Skeletal muscle tissue (tissue), 3 donors: ENCODE measurements at regions not wholly inside any gene's neighbourhood (a gene's known extent, or its start where the extent isn't known, plus 50 kb on each side); places are given as distances from the start of the nearest gene placed in this dataset.

Experiments
- H3K27ac ChIP-seq: one replicate; pipeline ENCODE4 v1.7.0; 2013; ENCODE audit warnings: mild to moderate bottlenecking, low read depth, low read length, inconsistent platforms
- H3K27me3 ChIP-seq, 3 donors: one replicate each; pipeline ENCODE4 v1.7.0; 2013; ENCODE audit warnings: low read length in 3 of 3; ENCODE audit not compliant: control insufficient read depth in 3 of 3, insufficient read depth in 3 of 3
- H3K36me3 ChIP-seq, 3 donors: one replicate each; pipeline ENCODE4 v1.7.0; 2013; ENCODE audit warnings: low read length in 3 of 3; ENCODE audit not compliant: control insufficient read depth in 3 of 3, insufficient read depth in 3 of 3
- H3K4me1 ChIP-seq, 3 donors: one replicate each; pipeline ENCODE4 v1.7.0; 2013; ENCODE audit warnings: low read length in 3 of 3, mild to moderate bottlenecking in 3 of 3; ENCODE audit not compliant: control insufficient read depth in 3 of 3, insufficient read depth in 3 of 3
- H3K4me3 ChIP-seq, 3 donors: one replicate each; pipeline ENCODE4 v1.7.0; 2013; ENCODE audit warnings: low read length in 3 of 3
- H3K9ac ChIP-seq, 3 donors: one replicate each; pipeline ENCODE4 v1.7.0; 2013; ENCODE audit warnings: low read length in 3 of 3, mild to moderate bottlenecking in 3 of 3, moderate library complexity in 2 of 3, low read depth in 1 of 3
- H3K9me3 ChIP-seq, 3 donors: one replicate each; pipeline ENCODE4 v1.7.0; 2013; ENCODE audit warnings: low read length in 3 of 3; ENCODE audit not compliant: control insufficient read depth in 3 of 3
- donor health status: Osteomylitis.

DNA sequence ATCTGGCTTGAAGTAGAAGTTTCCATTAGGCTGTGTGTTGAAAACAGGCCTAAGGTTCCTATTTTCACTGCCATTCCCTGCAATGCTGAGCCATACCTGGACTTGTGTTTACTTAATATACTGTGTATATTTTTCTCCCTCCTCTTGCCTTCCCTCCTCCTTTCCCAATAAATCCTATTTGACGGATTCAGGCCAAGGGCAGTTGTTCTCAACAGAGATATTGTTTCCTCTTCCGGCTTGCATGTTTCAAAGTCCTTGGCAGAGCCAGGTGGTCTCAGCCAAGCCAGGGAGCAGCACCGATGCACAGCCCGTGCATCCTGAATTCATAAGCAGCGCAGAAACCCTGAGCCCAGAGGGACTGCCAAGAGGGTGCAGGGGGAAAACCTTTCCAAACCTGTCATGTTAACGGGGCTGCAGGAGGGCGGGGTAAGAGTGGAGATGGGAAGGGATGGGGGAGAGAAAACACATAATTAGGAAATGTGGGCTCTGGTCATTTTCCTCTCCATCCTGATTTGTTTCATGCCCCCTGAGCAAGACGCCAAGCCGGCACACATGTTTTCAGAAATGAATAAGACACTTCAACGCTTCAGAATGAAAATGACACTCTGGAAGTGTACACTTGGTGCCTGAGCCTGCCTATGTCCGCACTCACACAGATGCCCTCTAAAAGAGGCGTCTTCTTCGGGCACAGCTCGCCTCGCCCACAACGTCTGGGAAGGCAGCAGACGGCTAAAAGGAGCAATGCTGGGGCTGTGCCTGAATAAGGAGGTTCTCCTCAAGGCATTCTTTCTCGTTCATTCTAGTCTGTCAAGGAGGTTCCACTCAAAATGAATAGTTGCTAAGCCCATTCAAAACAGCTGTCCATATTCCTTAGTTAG is 149.3 kb upstream of the UBL3 start:
- H3K27me3 ChIP-seq: no peaks in the 10 kb centered on the region
- no peaks in the 10 kb centered on the region for H3K9me3 ChIP-seq
- no peak overlapping the region for H3K9ac ChIP-seq
- no peak overlapping the region for H3K27ac ChIP-seq
- H3K4me3 ChIP-seq: no peak overlapping the region
- no peaks in the 10 kb centered on the region for H3K36me3 ChIP-seq
- no peaks in the 10 kb centered on the region for H3K4me1 ChIP-seq

- H3K27ac ChIP-seq: no peak overlapping the region
- H3K4me1 ChIP-seq: no peaks in the 10 kb centered on the region
- no peaks in the 10 kb centered on the region for H3K36me3 ChIP-seq
- H3K9me3 ChIP-seq: no peaks in the 10 kb centered on the region
- no peak overlapping the region for H3K9ac ChIP-seq
- H3K27me3 ChIP-seq: no peaks in the 10 kb centered on the region
- no peak overlapping the region for H3K4me3 ChIP-seq
Measured at GRCh38 chr13:29996316-29996715, 145.9 kb upstream of the UBL3 start.

- Histone ChIP-seq H3K4me1 (no peaks in the 10 kb centered on the region), H3K4me3 (no peak overlapping the region), H3K27ac (peak overlapping the region; percentile 44), H3K36me3 (no peaks in the 10 kb centered on the region), H3K27me3 (no peaks in the 10 kb centered on the region), H3K9me3 (no peaks in the 10 kb centered on the region), H3K9ac (no peak overlapping the region)
Measured at GRCh38 chr13:29994911-29995595, 144.6 kb upstream of the UBL3 start.

DNA sequence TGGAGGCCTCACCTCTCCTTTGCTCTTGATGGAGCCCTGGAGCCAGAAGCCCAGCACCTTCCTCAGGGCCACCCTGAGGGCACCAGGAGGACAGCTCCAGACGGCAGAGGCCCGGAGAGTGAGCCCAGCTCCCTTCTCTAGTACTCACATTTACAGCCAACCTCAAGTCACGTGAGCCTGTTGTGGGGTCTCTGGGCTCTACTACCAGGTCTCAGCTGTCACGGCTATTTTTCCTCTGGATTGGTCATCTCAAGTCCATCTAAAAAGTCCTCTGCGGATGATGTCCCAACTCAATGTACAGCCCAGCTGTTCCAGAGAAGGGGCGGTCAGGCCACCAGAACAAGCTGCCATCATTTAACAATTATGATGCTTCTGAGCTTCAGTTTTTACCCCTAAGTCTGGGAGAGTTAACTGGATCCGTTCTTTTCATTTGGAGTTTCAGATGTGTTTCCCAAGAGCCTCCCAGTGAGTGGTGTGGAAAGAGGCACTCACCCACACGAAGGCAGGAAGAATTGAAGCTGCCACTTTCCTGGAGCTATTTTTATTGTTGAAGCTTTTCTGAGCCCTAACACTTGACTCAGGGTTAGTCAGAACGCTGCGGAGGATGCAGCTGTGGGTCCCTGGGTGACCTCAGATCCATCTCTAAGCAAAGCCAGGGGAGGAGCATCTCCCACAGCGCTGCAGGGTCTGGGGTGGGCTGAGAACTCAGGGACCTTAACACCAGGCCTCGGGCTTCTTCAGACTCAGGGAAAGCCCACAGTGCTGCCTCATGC is 143.5 kb upstream of the UBL3 start:
- no peaks in the 10 kb centered on the region for H3K9me3 ChIP-seq
- no peaks in the 10 kb centered on the region for H3K36me3 ChIP-seq
- peak overlapping the region; percentile 25 for H3K27ac ChIP-seq
- H3K9ac ChIP-seq: no peak overlapping the region
- no peaks in the 10 kb centered on the region for H3K4me1 ChIP-seq
- H3K27me3 ChIP-seq: no peaks in the 10 kb centered on the region
- no peak overlapping the region for H3K4me3 ChIP-seq

GRCh38 chr13:29993196-29993595 is 142.8 kb upstream of the UBL3 start:
- no peaks in the 10 kb centered on the region for H3K36me3 ChIP-seq
- H3K4me3 ChIP-seq: no peak overlapping the region
- no peak overlapping the region for H3K9ac ChIP-seq
- no peaks in the 10 kb centered on the region for H3K27me3 ChIP-seq
- H3K9me3 ChIP-seq: peaks cover 0 to 3% (median 0%) of the 10 kb centered on the region in 3 donors
- H3K27ac ChIP-seq: no peak overlapping the region
- H3K4me1 ChIP-seq: no peaks in the 10 kb centered on the region

GRCh38 chr13:29991343-29991742 is 140.9 kb upstream of the UBL3 start:
- Histone ChIP-seq H3K27ac (no peak overlapping the region), H3K9me3 (peaks cover 0 to 3% (median 0%) of the 10 kb centered on the region in 3 donors), H3K4me1 (no peaks in the 10 kb centered on the region), H3K4me3 (no peak overlapping the region), H3K27me3 (no peaks in the 10 kb centered on the region), H3K36me3 (no peaks in the 10 kb centered on the region), H3K9ac (no peak overlapping the region)

GRCh38 chr13:29987340-29987739 is 136.9 kb upstream of the UBL3 start:
- no peaks in the 10 kb centered on the region for H3K36me3 ChIP-seq
- H3K9ac ChIP-seq: no peak overlapping the region
- H3K4me1 ChIP-seq: no peaks in the 10 kb centered on the region
- H3K27ac ChIP-seq: no peak overlapping the region
- H3K4me3 ChIP-seq: no peak overlapping the region
- H3K9me3 ChIP-seq: peaks cover 0 to 3% (median 0%) of the 10 kb centered on the region in 3 donors
- no peaks in the 10 kb centered on the region for H3K27me3 ChIP-seq

DNA sequence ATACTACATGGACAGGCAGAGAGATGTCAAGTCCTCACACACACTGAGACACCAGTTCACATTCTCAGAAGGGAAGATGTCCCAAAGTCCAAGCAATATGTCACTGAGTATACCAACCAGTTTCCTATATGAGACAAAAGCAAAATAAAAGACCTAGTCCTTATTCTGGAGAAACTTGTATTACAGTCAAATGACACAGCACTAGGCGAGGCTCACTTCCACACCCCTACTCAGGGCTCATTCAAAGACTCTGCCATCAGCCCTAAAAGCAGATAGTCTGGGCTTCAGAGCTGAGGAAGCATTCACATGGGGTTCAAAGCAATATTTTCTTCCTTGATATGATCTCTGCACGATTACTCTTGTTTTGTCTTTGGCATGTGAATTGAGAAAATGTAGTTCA is 129.9 kb upstream of the UBL3 start:
- no peaks in the 10 kb centered on the region for H3K27me3 ChIP-seq
- H3K4me1 ChIP-seq: no peaks in the 10 kb centered on the region
- no peaks in the 10 kb centered on the region for H3K9me3 ChIP-seq
- H3K27ac ChIP-seq: no peak overlapping the region
- no peak overlapping the region for H3K4me3 ChIP-seq
- no peak overlapping the region for H3K9ac ChIP-seq
- H3K36me3 ChIP-seq: no peaks in the 10 kb centered on the region

DNA sequence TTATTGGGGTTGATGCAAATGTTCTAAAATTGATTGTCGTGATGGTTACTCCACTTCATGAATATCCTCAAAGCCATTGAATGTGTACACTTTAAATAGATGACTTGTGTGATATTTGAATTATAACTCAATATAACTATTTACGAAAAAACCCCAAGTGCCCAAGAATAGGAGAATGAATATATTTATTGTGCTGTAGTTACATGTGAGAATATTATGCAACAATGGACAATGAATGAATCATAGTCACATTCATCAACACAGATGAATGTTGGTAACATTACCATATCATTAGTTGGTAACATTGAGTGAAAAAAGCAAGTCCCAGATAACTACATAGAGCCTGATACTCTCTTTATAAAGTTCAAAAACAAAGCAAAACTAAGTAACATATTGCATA is 127.8 kb upstream of the UBL3 start:
- no peak overlapping the region for H3K4me3 ChIP-seq
- no peaks in the 10 kb centered on the region for H3K36me3 ChIP-seq
- no peaks in the 10 kb centered on the region for H3K9me3 ChIP-seq
- no peak overlapping the region for H3K9ac ChIP-seq
- H3K27me3 ChIP-seq: no peaks in the 10 kb centered on the region
- H3K4me1 ChIP-seq: no peaks in the 10 kb centered on the region
- no peak overlapping the region for H3K27ac ChIP-seq
